Naive B cell (primary cell): ENCODE measurements at regions not wholly inside any gene's neighbourhood (a gene's known extent, or its start where the extent isn't known, plus 50 kb on each side); places are given as distances from the start of the nearest gene placed in this dataset.

Experiments
- ATAC-seq, 2 donors: fragments of 150-1000 bp; cut with Tn5 transposase; 2 replicates each; pipeline ENCODE4 v1.10.0; 2021; ENCODE audit warnings: low read depth in 2 of 2, mild to moderate bottlenecking in 2 of 2, moderate library complexity in 2 of 2
- DNase-seq: peaks from one replicate; pipeline ENCODE4 v3.0.0; 2022
- H3K27ac Mint-ChIP-seq, 6 donors: one replicate each; pipeline ENCODE4 v1.8.0; 2020 to 2022; ENCODE audit warnings: mild to moderate bottlenecking in 6 of 6, mixed read lengths in 6 of 6, moderate library complexity in 5 of 6, inconsistent platforms in 2 of 6
- H3K27me3 Mint-ChIP-seq, 3 donors: one replicate each; pipeline ENCODE4 v1.8.0; 2021 to 2022; ENCODE audit warnings: mixed read lengths in 3 of 3, mild to moderate bottlenecking in 1 of 3
- H3K36me3 Mint-ChIP-seq, 2 donors: one replicate each; pipeline ENCODE4 v1.8.0; 2020 to 2022; ENCODE audit warnings: mixed read lengths in 2 of 2, inconsistent platforms in 1 of 2, mild to moderate bottlenecking in 1 of 2
- H3K4me1 Mint-ChIP-seq, 3 donors: one replicate each; pipeline ENCODE4 v1.8.0; 2020 to 2022; ENCODE audit warnings: mixed read lengths in 3 of 3, inconsistent platforms in 1 of 3, mild to moderate bottlenecking in 1 of 3, moderate library complexity in 1 of 3
- H3K4me3 Mint-ChIP-seq, 8 donors: one replicate each; pipeline ENCODE4 v1.8.0; 2020 to 2022; ENCODE audit warnings: mild to moderate bottlenecking in 8 of 8, mixed read lengths in 8 of 8, moderate library complexity in 8 of 8, inconsistent platforms in 2 of 8
- H3K9me3 Mint-ChIP-seq, 7 donors: one replicate each; pipeline ENCODE4 v1.8.0; 2020 to 2022; ENCODE audit warnings: mixed read lengths in 7 of 7, mild to moderate bottlenecking in 5 of 7, inconsistent platforms in 2 of 7, moderate library complexity in 1 of 7

DNA sequence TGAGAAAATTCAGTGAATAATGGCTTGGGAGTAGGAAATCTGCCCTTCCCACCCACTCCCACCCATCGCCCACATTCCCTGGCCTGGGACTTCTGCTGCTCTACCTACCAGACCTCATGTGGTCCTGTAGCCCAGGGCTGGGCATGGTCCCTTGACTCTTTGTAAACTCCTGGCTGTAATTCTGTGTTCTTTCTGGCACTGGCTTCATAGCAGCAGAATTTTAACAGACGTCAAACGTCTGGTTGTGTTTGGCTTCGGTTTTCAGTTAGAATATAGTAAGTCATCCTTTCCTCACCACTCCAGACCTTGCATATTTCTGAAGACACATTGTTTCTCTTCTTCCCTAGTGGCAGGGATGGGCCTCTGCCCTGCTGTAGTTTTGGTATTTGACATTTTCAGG lies 210.6 kb downstream of the CSNK2A3 start:
- Mint-ChIP-seq H3K36me3 (no peaks in the 10 kb centered on the region), H3K4me3 (no peak overlapping the region), H3K4me1 (no peaks in the 10 kb centered on the region), H3K27ac (no peak overlapping the region), H3K9me3 (peaks cover 0 to 2% (median 0%) of the 10 kb centered on the region in 7 donors), H3K27me3 (peaks cover 5 to 13% (median 11%) of the 10 kb centered on the region in 3 donors)
- no peak for ATAC-seq
- no peak for DNase-seq

DNA sequence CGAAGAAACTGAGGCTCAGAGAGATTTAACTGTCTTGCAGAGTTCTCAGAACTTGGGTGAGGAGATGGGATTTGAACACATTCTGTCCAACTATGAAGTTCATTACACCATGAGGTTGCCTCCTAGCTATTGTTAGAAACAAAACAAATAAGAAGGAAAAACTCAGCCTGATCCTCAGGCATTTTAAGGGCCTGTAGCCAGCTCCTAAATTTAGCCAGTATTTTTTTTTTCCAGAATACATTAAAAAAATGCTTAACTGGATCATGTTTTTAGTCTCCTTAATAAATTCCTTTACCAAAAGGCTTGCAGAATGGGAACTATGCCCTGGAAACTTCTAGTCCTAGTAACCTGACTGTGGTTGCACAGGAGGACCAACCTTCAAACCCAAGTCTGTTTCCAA lies 212.0 kb downstream of the CSNK2A3 start:
- Mint-ChIP-seq H3K27ac (no peak overlapping the region), H3K36me3 (no peaks in the 10 kb centered on the region), H3K27me3 (peaks cover under 1 to 8% (median 5%) of the 10 kb centered on the region in 3 donors), H3K4me3 (no peak overlapping the region), H3K9me3 (no peaks in the 10 kb centered on the region), H3K4me1 (no peaks in the 10 kb centered on the region)
- ATAC-seq (no peak), DNase-seq (no peak)

DNA sequence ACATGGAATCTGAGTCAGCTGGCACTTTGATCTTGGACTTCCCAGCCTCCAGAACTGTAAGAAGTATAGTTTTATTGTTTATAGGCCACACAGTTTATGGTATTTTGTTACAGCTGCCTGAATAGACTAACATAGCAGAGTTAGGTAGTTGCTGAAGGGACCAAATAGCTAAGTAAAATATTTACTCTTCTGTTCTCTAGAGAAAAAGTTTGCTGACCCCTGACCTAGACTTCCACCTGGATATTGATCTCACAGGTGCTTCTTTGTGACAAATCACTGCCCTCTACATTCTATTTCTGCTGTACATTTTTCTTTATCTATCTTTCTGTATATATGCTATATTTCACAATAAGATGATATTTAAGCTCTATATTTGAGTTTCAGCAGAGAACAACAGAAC lies 212.5 kb downstream of the CSNK2A3 start:
- DNase-seq (no peak), ATAC-seq (no peak)
- no peaks in the 10 kb centered on the region for H3K4me1 Mint-ChIP-seq
- H3K9me3 Mint-ChIP-seq, result no peaks in the 10 kb centered on the region
- no peak overlapping the region for H3K27ac Mint-ChIP-seq
- H3K36me3 Mint-ChIP-seq, result no peaks in the 10 kb centered on the region
- H3K27me3 Mint-ChIP-seq, result peaks cover 0 to 8% (median 5%) of the 10 kb centered on the region in 3 donors
- no peak overlapping the region for H3K4me3 Mint-ChIP-seq

DNA sequence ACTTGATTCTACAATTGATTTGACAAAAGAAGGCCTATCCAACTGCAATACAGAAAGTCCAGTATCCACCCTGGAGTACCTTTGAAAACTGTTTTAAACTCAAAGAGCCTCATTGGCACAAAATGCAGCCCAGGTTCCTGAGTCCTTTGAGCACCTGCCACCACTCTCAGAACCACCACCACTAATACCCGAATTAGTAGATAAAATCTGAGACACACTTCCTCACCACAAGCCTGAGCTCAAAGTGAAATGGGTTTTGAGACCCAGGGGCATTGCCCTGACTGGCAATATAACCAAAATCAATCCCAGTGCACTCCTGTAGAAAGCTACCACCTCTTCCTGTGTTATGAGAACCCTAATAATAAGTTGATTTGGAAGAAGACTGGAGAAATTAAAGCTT lies 215.7 kb downstream of the CSNK2A3 start:
- Mint-ChIP-seq H3K9me3 (no peaks in the 10 kb centered on the region), H3K27me3 (peaks cover 9 to 16% (median 10%) of the 10 kb centered on the region in 3 donors), H3K27ac (no peak overlapping the region), H3K4me1 (no peaks in the 10 kb centered on the region), H3K36me3 (no peaks in the 10 kb centered on the region), H3K4me3 (no peak overlapping the region)
- DNase-seq (no peak), ATAC-seq (no peak)

DNA sequence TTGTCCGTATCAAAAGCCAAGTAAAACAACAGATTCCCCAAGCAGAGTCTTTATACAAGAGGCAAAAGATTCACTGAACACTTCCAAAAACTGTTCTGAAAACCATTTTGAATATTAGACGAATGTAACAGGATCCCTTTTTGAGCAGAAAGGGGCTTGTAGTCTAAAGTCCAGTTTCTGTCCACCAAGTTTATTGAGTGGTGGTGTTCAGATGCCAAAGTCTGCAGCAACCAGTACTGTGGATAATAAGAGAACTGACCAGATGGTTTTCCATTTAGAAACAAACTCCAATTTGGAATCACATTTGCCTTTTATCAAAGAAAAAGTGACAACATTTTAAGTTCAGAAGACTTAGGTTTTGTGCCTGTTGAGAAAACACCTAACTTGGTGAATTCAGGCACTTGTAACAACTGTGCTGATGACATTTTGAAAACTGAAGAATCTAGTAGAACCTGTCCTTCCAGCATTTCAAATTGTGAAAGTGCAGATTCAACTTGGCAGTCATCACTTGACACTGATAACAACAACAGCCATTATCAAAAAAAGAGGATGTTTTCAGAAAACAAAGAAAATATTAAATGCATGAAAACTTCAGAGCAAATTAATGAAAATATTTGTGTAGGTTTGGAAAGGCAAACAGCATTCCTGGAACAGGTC lies 217.1 kb downstream of the CSNK2A3 start:
- H3K27me3 Mint-ChIP-seq, result peaks cover 9 to 19% (median 10%) of the 10 kb centered on the region in 3 donors
- H3K4me1 Mint-ChIP-seq, result no peaks in the 10 kb centered on the region
- H3K36me3 Mint-ChIP-seq, result no peaks in the 10 kb centered on the region
- DNase-seq (no peak), ATAC-seq (no peak)
- H3K27ac Mint-ChIP-seq, result no peak overlapping the region
- H3K9me3 Mint-ChIP-seq, result no peaks in the 10 kb centered on the region
- no peak overlapping the region for H3K4me3 Mint-ChIP-seq

DNA sequence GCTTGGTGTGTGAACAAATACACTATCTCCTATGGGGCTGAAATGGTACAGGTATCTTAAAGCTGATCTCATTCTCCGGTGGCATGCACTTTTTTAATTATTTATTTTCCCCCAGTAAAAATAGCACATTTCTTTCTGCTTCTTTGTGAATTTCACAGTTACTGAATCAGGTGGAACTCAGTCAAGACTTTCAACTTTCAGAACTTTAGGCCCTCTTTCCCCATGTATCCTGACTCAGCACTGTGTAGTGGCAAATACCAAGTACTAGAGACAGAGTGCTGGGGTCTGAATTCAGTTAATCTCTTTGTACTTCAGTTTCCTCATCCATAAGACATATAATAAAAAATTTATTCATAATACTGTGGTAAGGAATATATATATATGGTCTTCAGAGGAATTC lies 223.9 kb downstream of the CSNK2A3 start:
- H3K4me1 Mint-ChIP-seq, result no peaks in the 10 kb centered on the region
- ATAC-seq, result no peak
- H3K4me3 Mint-ChIP-seq, result no peak overlapping the region
- H3K36me3 Mint-ChIP-seq, result peaks cover 5 to 8% of the 10 kb centered on the region in 2 donors
- H3K9me3 Mint-ChIP-seq, result peaks cover 3 to 20% (median 5%) of the 10 kb centered on the region in 7 donors
- no peak overlapping the region for H3K27ac Mint-ChIP-seq
- no peak for DNase-seq
- peaks cover 33 to 72% (median 44%) of the 10 kb centered on the region in 3 donors for H3K27me3 Mint-ChIP-seq

DNA sequence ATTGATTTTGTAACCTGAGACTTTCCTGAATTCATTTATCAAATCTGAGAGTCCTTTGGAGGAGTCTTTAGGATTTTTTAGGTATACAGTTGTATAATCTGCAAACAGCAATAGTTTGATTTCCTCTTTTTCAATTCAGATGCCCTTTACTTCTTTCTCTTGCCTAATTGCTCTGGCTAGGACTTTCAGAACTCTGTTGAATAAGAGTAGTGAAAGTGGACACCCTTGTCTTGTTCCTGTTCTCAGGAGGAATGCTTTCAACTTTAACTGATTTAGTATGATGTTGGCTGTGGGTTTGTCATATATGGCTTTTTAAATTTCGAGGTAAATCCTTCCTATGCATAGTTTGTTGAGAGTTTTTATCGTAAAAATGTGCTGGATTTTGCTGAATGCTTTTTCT lies 227.4 kb downstream of the CSNK2A3 start:
- no peak for DNase-seq
- Mint-ChIP-seq H3K4me3 (no peak overlapping the region), H3K27me3 (peaks cover 27 to 64% (median 39%) of the 10 kb centered on the region in 3 donors), H3K4me1 (no peaks in the 10 kb centered on the region), H3K36me3 (peaks cover 5 to 8% of the 10 kb centered on the region in 2 donors), H3K27ac (no peak overlapping the region), H3K9me3 (peaks cover 3 to 20% (median 5%) of the 10 kb centered on the region in 7 donors)
- no peak for ATAC-seq

DNA sequence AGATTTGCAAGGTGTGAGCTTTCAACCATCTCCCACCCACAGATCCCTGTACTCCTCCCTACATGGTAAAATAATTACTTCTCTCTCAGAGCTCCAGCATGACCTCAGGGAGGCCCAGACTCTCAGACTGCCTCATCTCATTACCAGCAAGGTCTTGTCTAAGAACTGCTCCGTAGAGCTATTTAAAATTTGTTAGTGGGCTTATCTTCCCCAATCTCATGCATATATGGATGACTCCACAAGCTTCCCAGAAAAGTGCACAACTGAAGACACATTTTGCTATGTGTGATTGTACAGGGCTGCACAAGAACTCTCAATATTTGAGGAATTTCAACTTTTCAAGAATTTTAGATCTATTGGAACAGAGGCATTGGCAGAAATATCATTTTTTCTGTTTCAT lies 230.3 kb downstream of the CSNK2A3 start:
- Mint-ChIP-seq H3K36me3 (no peaks in the 10 kb centered on the region), H3K9me3 (peaks cover 0 to 1% (median 0%) of the 10 kb centered on the region in 7 donors), H3K4me1 (no peaks in the 10 kb centered on the region), H3K27ac (no peak overlapping the region), H3K27me3 (peaks cover 14 to 50% (median 26%) of the 10 kb centered on the region in 3 donors), H3K4me3 (no peak overlapping the region)
- ATAC-seq, result no peak
- no peak for DNase-seq

DNA sequence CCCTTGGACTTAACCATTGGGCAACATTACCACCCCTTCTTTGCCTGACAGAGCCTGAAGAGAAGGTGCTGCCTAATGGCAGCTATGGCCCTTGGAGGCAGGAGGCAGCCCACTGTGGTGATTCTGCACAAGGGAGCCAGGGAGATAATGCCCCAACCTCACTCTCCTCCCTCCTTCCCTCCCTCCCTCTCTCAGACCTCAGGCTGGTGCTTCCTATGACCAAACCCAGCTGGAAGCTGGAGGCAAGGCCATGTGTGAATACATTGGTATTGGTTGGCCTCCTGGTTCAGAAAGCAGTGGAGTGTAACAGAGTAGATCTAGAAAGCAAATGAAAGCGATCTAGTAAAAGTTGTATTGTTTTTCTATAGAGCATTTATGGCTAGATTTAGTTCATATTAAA lies 233.1 kb downstream of the CSNK2A3 start:
- no peak for DNase-seq
- no peaks in the 10 kb centered on the region for H3K4me1 Mint-ChIP-seq
- H3K27me3 Mint-ChIP-seq, result peaks cover 11 to 38% (median 18%) of the 10 kb centered on the region in 3 donors
- ATAC-seq, result no peak
- peaks cover 0 to 11% of the 10 kb centered on the region in 2 donors for H3K36me3 Mint-ChIP-seq
- H3K4me3 Mint-ChIP-seq, result no peak overlapping the region
- H3K9me3 Mint-ChIP-seq, result peaks cover 0 to 11% (median 4%) of the 10 kb centered on the region in 7 donors
- no peak overlapping the region for H3K27ac Mint-ChIP-seq

DNA sequence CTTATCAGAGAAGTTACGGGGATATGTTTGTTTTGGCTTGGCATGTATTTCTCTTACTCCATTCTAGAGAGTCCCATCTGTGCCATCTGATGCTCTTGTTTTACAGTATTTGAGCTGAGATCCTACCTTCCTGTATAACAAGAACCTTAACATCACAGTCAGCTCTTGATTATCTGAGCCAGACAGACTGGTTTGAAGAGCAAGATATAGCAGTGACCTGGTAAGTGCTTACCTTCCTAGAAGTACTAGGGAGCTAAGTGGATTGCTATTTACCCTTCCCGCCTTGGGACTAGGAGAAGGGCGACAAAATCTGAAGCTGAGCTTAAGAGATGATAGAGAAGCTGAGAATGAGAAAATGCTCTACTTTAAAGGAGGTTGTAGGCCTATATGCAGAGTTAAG lies 235.3 kb downstream of the CSNK2A3 start:
- Mint-ChIP-seq H3K4me3 (no peak overlapping the region), H3K9me3 (peaks cover 6 to 26% (median 8%) of the 10 kb centered on the region in 7 donors), H3K27ac (no peak overlapping the region), H3K4me1 (no peaks in the 10 kb centered on the region), H3K27me3 (peaks cover 7 to 31% (median 16%) of the 10 kb centered on the region in 3 donors), H3K36me3 (peaks cover 0 to 11% of the 10 kb centered on the region in 2 donors)
- no peak for DNase-seq
- ATAC-seq, result no peak

DNA sequence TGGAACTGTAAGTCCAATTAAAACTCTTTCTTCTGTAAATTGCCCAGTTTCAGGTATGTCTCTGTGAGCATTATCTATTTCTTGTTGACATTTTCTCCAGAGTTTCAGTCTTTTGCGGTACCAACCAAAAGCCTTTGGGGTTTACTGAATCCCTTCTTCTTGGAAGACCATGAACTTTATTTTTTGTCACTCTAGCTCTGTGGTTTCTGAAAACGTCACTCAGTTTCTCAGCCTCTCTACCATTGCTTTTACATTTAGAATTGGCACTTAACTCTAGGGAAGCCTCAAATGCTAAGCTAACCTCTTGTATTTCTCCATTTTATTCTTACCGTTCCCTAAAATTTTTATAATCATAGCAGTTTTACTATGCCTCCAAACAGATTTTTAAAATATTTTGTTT lies 237.6 kb downstream of the CSNK2A3 start:
- H3K4me1 Mint-ChIP-seq, result no peaks in the 10 kb centered on the region
- peak overlapping the region in 1 of 6 donors; percentile 66 for H3K27ac Mint-ChIP-seq
- ATAC-seq, result no peak

DNA sequence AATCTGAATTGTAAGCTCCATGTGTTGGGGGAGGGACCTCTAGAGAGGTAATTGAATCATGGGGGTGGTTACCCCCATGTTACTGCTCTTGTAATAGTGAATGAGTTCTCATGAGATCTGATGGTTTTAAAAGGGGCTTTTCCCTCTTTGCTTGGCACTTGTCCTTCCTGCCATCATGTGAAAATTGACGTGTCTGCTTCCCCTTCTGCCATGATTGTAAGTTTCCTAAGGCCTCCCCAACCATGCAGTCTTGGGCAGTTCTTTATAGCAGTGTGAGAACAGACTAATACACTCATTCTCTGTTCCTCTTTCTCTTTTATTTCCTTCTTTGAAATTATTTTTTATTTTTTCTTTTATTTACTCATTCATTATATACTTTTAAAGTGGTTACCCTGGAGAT lies 239.4 kb downstream of the CSNK2A3 start:
- no peak overlapping the region for H3K27ac Mint-ChIP-seq
- no peak overlapping the region for H3K4me3 Mint-ChIP-seq
- H3K27me3 Mint-ChIP-seq, result peaks cover 3 to 24% (median 11%) of the 10 kb centered on the region in 3 donors
- DNase-seq, result no peak
- ATAC-seq, result peak in 1 of 2 donors; percentile 50
- H3K36me3 Mint-ChIP-seq, result peaks cover 0 to 11% of the 10 kb centered on the region in 2 donors
- no peaks in the 10 kb centered on the region for H3K4me1 Mint-ChIP-seq
- H3K9me3 Mint-ChIP-seq, result peaks cover 6 to 32% (median 10%) of the 10 kb centered on the region in 7 donors

More for the DNA sequence above, 237.6 kb downstream of the CSNK2A3 start:
- Mint-ChIP-seq H3K4me3 (peak overlapping the region in 1 of 8 donors; percentile 21), H3K36me3 (peaks cover 0 to 11% of the 10 kb centered on the region in 2 donors), H3K27me3 (peaks cover 3 to 24% (median 11%) of the 10 kb centered on the region in 3 donors), H3K9me3 (peaks cover 6 to 32% (median 10%) of the 10 kb centered on the region in 7 donors)
- no peak for DNase-seq

DNA sequence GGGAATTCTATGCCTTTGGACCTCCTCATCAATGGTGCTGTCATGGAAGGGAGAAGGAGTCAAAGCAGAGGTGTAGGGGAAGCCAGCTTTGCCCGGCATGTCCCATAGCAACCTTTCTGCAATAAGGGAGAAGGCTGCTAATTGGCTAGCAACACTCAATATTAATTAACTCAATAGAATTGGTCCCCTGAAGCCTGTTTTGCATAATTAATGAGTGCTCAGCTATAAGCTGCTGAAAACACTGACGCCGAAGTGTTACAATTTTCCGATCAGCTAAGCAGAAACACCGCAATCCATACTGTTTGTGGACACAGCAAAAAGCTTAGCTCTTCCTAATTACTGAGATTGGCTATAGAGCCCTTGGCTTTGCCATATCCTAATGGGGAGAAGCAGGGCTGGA lies 245.0 kb downstream of the CSNK2A3 start:
- H3K9me3 Mint-ChIP-seq, result peaks cover 0 to 12% (median 3%) of the 10 kb centered on the region in 7 donors
- DNase-seq (no peak), ATAC-seq (no peak)
- H3K4me3 Mint-ChIP-seq, result no peak overlapping the region
- H3K4me1 Mint-ChIP-seq, result no peaks in the 10 kb centered on the region
- H3K36me3 Mint-ChIP-seq, result no peaks in the 10 kb centered on the region
- no peak overlapping the region for H3K27ac Mint-ChIP-seq
- H3K27me3 Mint-ChIP-seq, result peaks cover 20 to 44% (median 31%) of the 10 kb centered on the region in 3 donors

DNA sequence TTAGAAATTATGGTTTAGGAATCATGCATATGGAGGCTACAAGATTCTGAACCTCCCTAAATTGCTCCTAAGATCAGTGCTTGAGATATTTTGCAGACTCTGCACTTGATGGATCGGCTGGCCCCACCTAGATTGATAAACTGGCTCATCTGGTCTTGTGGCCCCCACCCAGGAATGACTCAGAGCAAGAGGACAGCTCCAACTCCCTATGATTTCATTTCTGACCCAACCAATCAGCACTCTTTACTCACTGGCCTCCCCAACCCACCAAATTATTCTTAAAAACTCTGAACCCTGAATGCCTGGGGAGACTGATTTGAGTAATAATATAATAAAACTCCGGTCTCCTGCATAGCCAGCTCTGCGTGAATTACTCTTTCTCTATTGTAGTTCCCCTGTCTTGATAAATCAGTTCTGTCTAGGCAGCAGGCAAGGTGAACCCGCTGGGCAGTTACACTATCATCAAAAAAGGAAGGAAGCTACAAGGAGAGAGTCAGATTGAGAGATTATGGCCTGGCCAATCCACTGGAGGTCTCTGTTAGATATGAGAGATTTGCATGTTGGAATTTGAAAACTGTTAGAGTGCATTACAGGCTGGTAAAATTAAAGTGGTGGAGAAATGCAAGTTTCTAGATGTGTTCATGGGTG lies 245.8 kb downstream of the CSNK2A3 start:
- H3K4me3 Mint-ChIP-seq, result no peak overlapping the region
- no peaks in the 10 kb centered on the region for H3K36me3 Mint-ChIP-seq
- H3K4me1 Mint-ChIP-seq, result no peaks in the 10 kb centered on the region
- H3K9me3 Mint-ChIP-seq, result peaks cover 0 to 15% (median 5%) of the 10 kb centered on the region in 7 donors
- no peak overlapping the region for H3K27ac Mint-ChIP-seq
- peaks cover 20 to 49% (median 31%) of the 10 kb centered on the region in 3 donors for H3K27me3 Mint-ChIP-seq
- ATAC-seq (no peak), DNase-seq (no peak)
